Endothelial cell of umbilical vein (primary cell): ENCODE measurements at regions not wholly inside any gene's neighbourhood (a gene's known extent, or its start where the extent isn't known, plus 50 kb on each side); places are given as distances from the start of the nearest gene placed in this dataset.

ENCODE experiments used
- BruUV-seq: library from RNA; stranded (reverse); fragments of 400-500 nt; replicated peaks from 2 replicates; lab custom pipeline; 2021; lab: Mats Ljungman, UMichigan
- CTCF ChIA-PET: fragments of 300-600, 350-600 bp; sonication (Branson Sonifier 250); formaldehyde crosslinking; loops from one replicate; lab custom pipeline; 2021; ENCODE audit warnings: antibody characterized with exemption, inconsistent platforms; lab: Charles Lee
- POLR2A ChIA-PET: fragments of 300-600, 350-600 bp; sonication (Branson Sonifier 250); formaldehyde crosslinking; loops from one replicate; lab custom pipeline; 2021; ENCODE audit warnings: antibody characterized with exemption, inconsistent platforms; lab: Charles Lee
- DNase-seq: peaks from one replicate; pipeline ENCODE4 v3.0.0-alpha.2; 2011; ENCODE audit warnings: low read depth, low spot score
- FAIRE-seq: peaks from 2 replicates; lab custom pipeline; 2011; peaks lifted over from hg19 to GRCh38; lab: Jason Lieb, UNC
- H2AFZ ChIP-seq: 2 replicates; pipeline ENCODE4 v1.6.0; 2012; ENCODE audit warnings: low read depth, low read length, control low read depth, inconsistent platforms
- H3K27ac ChIP-seq: 2 replicates; pipeline ENCODE4 v1.5.1; 2011; ENCODE audit warnings: low read depth, mild to moderate bottlenecking, control low read depth, low read length, moderate library complexity; ENCODE audit not compliant: insufficient read depth
- H3K27me3 ChIP-seq, 2 experiments: 2 replicates each; pipeline versions ENCODE4 v1.6.0 to v1.6.1; 2011; ENCODE audit warnings: low read length in 2 of 2, mixed read lengths in 1 of 2; ENCODE audit not compliant: control insufficient read depth in 2 of 2, insufficient read depth in 2 of 2
- H3K36me3 ChIP-seq, 2 experiments: 2 replicates in 1 of 2; 3 replicates in 1 of 2; pipeline ENCODE4 v1.5.1; 2011; ENCODE audit warnings: low read length in 2 of 2, mild to moderate bottlenecking in 1 of 2, moderate library complexity in 1 of 2; ENCODE audit not compliant: control insufficient read depth in 2 of 2, insufficient read depth in 2 of 2; ENCODE audit errors: extremely low read depth in 1 of 2
- H3K4me1 ChIP-seq: 3 replicates; pipeline ENCODE4 v1.5.1; 2011; ENCODE audit warnings: mild to moderate bottlenecking, low read length; ENCODE audit not compliant: control insufficient read depth, insufficient read depth; ENCODE audit errors: extremely low read depth
- H3K4me2 ChIP-seq: 2 replicates; pipeline ENCODE4 v1.6.1; 2011; ENCODE audit warnings: low read length, control low read depth, mixed read lengths; ENCODE audit not compliant: insufficient read depth
- H3K4me3 ChIP-seq, 3 experiments: fragments of 200-600 bp in 1 of 3; sonication (generic), shearing (Covaris generic) in 1 of 3; replicated peaks in 1 of 3; 2 replicates each; pipeline ENCODE4 v1.5.1; 2011 to 2016; ENCODE audit warnings: control low read depth in 3 of 3, low read length in 3 of 3, mild to moderate bottlenecking in 2 of 3, inconsistent platforms in 1 of 3, low read depth in 1 of 3, moderate library complexity in 1 of 3; ENCODE audit not compliant: insufficient read depth in 1 of 3
- H3K79me2 ChIP-seq: 2 replicates; pipeline ENCODE4 v1.6.0; 2012; ENCODE audit warnings: low read length, inconsistent platforms; ENCODE audit not compliant: control insufficient read depth, insufficient read depth
- H3K9ac ChIP-seq: replicated peaks from 2 replicates; pipeline ENCODE3; 2011; ENCODE audit warnings: low read length, control low read depth; ENCODE audit not compliant: insufficient read depth; ENCODE audit errors: extremely low read depth
- H3K9me1 ChIP-seq: replicated peaks from 3 replicates; pipeline ENCODE4 v1.6.0; 2011; ENCODE audit warnings: mild to moderate bottlenecking, low read length; ENCODE audit not compliant: control insufficient read depth, insufficient read depth; ENCODE audit errors: extremely low read depth
- H3K9me3 ChIP-seq: replicated peaks from 2 replicates; pipeline ENCODE4 v1.5.1; 2012; ENCODE audit warnings: low read length, inconsistent platforms; ENCODE audit not compliant: control insufficient read depth, insufficient read depth
- H4K20me1 ChIP-seq: replicated peaks from 2 replicates; pipeline ENCODE3; 2011; ENCODE audit warnings: mild to moderate bottlenecking, low read length; ENCODE audit not compliant: control insufficient read depth, insufficient read depth; ENCODE audit errors: extremely low read depth
- EZH2 ChIP-seq: IDR thresholded peaks from 2 replicates; pipeline ENCODE4 v1.6.1; 2012; ENCODE audit warnings: borderline replicate concordance, low read depth, mild to moderate bottlenecking, moderate library complexity, low read length, inconsistent platforms; ENCODE audit not compliant: severe bottlenecking
- FOS ChIP-seq: IDR thresholded peaks from 2 replicates; pipeline ENCODE4 v1.6.1; 2011; ENCODE audit warnings: mild to moderate bottlenecking, low read length, moderate library complexity, borderline replicate concordance; ENCODE audit not compliant: insufficient read depth
- GATA2 ChIP-seq: IDR thresholded peaks from 2 replicates; pipeline ENCODE4 v1.7.0; 2011; ENCODE audit warnings: low read depth, mild to moderate bottlenecking, moderate library complexity, mixed read lengths, low read length; ENCODE audit not compliant: insufficient read length, insufficient read depth
- JUN ChIP-seq: IDR thresholded peaks from 2 replicates; pipeline ENCODE4 v1.6.1; 2011; ENCODE audit warnings: borderline replicate concordance, low read depth; ENCODE audit not compliant: insufficient read length, insufficient read depth
- MAX ChIP-seq: IDR thresholded peaks from 2 replicates; pipeline ENCODE4 v1.6.1; 2011; ENCODE audit not compliant: insufficient read depth, insufficient read length
- MYC ChIP-seq: IDR thresholded peaks from one replicate; pipeline ENCODE4 v1.6.1; 2011; ENCODE audit warnings: mild to moderate bottlenecking, low read depth, low read length
- POLR2A ChIP-seq: IDR thresholded peaks from 2 replicates; pipeline ENCODE4 v1.6.1; 2012; ENCODE audit warnings: low read depth, mild to moderate bottlenecking, control low read depth, low read length
- POLR2AphosphoS5 ChIP-seq: IDR thresholded peaks from 2 replicates; pipeline ENCODE4 v1.6.1; 2012; ENCODE audit warnings: low read depth, mild to moderate bottlenecking, control low read depth, low read length, moderate library complexity; ENCODE audit not compliant: insufficient read depth
- dilution Hi-C: fragments of 300-500 bp; cut with MboI; formaldehyde crosslinking; loops from one replicate; pipeline ENCODE4 v1.15.0; 2019; ENCODE audit warnings: low sequenced_read_pairs; ENCODE audit not compliant: extremely low pct_ligation_motif_present
- intact Hi-C: fragments of 100-400 bp; cut with micrococcal nuclease; formaldehyde crosslinking; loops from one replicate; pipeline ENCODE4 v1.10.0; 2022
- TF ChIP-seq, protein P1 (sequence below), 2 donors: IDR thresholded peaks; 1 replicate in 1 of 2; 2 replicates in 1 of 2; pipeline ENCODE4 v1.5.1; 2011; ENCODE audit warnings: low read length in 2 of 2, mild to moderate bottlenecking in 2 of 2, moderate library complexity in 2 of 2, control low read depth in 1 of 2, inconsistent platforms in 1 of 2, low read depth in 1 of 2; ENCODE audit not compliant: insufficient read depth in 1 of 2; ENCODE audit errors: extremely low read depth in 1 of 2

- Histone ChIP-seq H3K27me3 (no peaks in the 10 kb centered on the region), H3K4me2 (no peak overlapping the region), H2AFZ (no peak overlapping the region), H3K36me3 (no peaks in the 10 kb centered on the region), H3K4me1 (no peaks in the 10 kb centered on the region), H3K4me3 (no peak overlapping the region), H3K9ac (no peak overlapping the region), H3K79me2 (no peaks in the 10 kb centered on the region), H3K9me1 (no peaks in the 10 kb centered on the region), H3K27ac (no peak overlapping the region), H3K9me3 (no peaks in the 10 kb centered on the region), H4K20me1 (no peaks in the 10 kb centered on the region)
- no peak for FAIRE-seq
- ChIA-PET CTCF (interaction anchor here (1.2 to 1.7 kb wide), 2 partner anchors 10 to 114 kb away, joined by 3 to 5 read pairs; no protein-coding TSS in a partner anchor), POLR2A (no interaction called here)
- dilution Hi-C loops (no loop called here), intact Hi-C loops (no loop called here)
- no peak for DNase-seq
- TF ChIP-seq, protein P1, sequence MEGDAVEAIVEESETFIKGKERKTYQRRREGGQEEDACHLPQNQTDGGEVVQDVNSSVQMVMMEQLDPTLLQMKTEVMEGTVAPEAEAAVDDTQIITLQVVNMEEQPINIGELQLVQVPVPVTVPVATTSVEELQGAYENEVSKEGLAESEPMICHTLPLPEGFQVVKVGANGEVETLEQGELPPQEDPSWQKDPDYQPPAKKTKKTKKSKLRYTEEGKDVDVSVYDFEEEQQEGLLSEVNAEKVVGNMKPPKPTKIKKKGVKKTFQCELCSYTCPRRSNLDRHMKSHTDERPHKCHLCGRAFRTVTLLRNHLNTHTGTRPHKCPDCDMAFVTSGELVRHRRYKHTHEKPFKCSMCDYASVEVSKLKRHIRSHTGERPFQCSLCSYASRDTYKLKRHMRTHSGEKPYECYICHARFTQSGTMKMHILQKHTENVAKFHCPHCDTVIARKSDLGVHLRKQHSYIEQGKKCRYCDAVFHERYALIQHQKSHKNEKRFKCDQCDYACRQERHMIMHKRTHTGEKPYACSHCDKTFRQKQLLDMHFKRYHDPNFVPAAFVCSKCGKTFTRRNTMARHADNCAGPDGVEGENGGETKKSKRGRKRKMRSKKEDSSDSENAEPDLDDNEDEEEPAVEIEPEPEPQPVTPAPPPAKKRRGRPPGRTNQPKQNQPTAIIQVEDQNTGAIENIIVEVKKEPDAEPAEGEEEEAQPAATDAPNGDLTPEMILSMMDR (IDR thresholded peaks at IDR 0.05; ENCODE audit: extremely low read depth in 1 of 2, insufficient read depth in 1 of 2, low read depth in 1 of 2, low read length in 2 of 2) = no peak
- no peak for TF ChIP-seq MAX
- TF ChIP-seq FOS = no peak
- TF ChIP-seq MYC = no peak
- TF ChIP-seq POLR2AphosphoS5 = no peak
- no peak for TF ChIP-seq EZH2
- TF ChIP-seq POLR2A = no peak
- TF ChIP-seq JUN = no peak
- TF ChIP-seq GATA2 = no peak
- no TSS peak for BruUV-seq
Observed at GRCh38 chr12:74964390-74964789, 245.2 kb downstream of the KCNC2 start.
